ENCODE measurements at regions not wholly inside any gene's neighbourhood (a gene's known extent, or its start where the extent isn't known, plus 50 kb on each side); places are given as distances from the start of the nearest gene placed in this dataset.

DNA sequence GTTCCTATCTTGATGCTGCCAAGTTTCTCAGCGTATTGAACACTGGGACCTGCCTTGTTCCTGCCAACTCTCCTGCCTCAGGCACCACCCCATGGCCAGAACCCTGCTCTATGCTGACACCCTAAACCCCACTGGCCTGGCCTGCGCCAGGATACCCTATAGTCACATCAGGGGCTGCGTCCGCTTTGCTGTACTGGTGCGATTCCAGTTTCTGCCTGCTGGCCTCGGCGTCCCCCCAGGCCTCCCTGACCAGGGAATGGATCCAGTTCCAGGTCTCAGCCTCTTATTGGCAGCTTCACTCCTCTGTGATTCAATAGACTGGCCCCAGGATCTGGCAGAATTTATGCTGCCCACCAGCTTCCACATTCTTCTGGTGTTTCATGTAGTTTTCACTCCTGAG is 55.0 kb downstream of the GPR6 start:
- no peak overlapping the region for H3K27ac ChIP-seq
- no peak overlapping the region for H3K4me3 ChIP-seq
- no peaks in the 10 kb centered on the region for H3K4me1 ChIP-seq
- TF ChIP-seq, protein P1, sequence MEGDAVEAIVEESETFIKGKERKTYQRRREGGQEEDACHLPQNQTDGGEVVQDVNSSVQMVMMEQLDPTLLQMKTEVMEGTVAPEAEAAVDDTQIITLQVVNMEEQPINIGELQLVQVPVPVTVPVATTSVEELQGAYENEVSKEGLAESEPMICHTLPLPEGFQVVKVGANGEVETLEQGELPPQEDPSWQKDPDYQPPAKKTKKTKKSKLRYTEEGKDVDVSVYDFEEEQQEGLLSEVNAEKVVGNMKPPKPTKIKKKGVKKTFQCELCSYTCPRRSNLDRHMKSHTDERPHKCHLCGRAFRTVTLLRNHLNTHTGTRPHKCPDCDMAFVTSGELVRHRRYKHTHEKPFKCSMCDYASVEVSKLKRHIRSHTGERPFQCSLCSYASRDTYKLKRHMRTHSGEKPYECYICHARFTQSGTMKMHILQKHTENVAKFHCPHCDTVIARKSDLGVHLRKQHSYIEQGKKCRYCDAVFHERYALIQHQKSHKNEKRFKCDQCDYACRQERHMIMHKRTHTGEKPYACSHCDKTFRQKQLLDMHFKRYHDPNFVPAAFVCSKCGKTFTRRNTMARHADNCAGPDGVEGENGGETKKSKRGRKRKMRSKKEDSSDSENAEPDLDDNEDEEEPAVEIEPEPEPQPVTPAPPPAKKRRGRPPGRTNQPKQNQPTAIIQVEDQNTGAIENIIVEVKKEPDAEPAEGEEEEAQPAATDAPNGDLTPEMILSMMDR (IDR thresholded peaks at IDR 0.05) = no peak
- H3K9me3 ChIP-seq = no peaks in the 10 kb centered on the region
- no peaks in the 10 kb centered on the region for H3K36me3 ChIP-seq
- no peaks in the 10 kb centered on the region for H3K27me3 ChIP-seq
- no peak for DNase-seq (ENCODE audit: low spot score)

DNA sequence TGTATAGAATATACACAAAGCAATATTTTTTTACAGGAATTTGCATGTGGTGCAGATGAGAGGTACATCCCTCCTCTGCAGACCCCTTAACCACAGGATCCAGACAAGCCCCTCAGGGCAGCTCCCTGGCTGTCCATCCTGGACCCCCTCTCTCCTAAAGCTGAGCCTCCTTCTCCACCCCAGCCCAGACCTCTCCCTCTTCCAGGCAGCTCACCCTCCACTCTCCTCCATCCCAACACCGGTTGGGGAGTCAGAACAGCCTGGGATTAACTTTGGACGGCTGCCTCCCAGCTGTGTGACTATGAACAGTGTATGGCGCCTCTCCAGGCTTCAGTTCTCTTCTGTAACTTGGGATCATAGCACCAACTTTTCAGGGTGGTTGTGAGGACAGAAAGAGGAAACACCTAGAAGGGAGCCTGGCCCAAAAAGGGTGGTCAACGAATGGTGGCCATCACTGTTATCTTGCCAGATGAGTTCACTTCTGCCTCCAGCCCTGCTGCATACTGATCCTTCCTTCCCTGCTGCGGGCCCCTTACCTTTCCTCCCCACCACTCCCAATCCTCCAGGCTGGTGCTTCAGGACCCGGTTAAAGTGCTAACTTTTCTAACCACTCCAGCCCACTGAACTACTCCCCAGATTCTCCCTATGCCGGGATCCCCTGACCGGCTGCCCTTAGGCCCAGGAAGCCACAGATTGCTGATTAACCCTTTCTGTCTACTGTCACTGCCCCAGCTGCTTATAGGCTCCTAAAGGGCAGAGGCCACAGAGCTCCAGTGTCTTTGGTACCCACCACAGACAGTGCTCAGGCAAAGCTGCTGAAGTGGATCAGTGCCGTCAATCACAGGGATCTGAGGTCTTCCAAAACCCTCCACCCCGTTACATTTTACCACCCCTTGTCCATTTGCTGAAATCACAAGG is 55.9 kb downstream of the GPR6 start:
- H3K27ac ChIP-seq = no peak overlapping the region
- no peaks in the 10 kb centered on the region for H3K27me3 ChIP-seq
- no peaks in the 10 kb centered on the region for H3K4me1 ChIP-seq
- H3K9me3 ChIP-seq = no peaks in the 10 kb centered on the region
- DNase-seq (ENCODE audit: low spot score) = no peak
- no peaks in the 10 kb centered on the region for H3K36me3 ChIP-seq
- TF ChIP-seq, protein P1 (IDR thresholded peaks at IDR 0.05) = no peak
- H3K4me3 ChIP-seq = no peak overlapping the region

DNA sequence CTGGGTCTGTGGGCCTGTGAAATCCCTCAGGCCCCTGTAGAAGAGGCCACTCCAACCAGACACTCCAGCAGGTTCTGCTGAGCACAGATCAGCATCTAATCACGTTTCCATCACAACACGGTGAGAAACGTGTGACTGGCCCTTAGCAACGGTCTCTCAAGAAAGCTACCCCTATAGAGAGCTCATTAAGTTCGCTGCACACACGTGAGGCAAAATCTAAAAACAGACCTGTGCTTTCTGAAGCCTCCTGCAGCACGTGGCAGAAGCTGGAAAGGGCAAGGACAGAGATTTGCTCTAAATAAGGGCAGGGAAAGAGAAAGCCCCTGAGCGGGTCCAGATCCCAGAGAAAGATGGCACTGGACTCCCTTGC is 56.5 kb downstream of the GPR6 start:
- Histone ChIP-seq H3K27me3 (no peaks in the 10 kb centered on the region), H3K27ac (no peak overlapping the region), H3K4me1 (peaks cover 0 to under 1% of the 10 kb centered on the region in 2 donors), H3K9me3 (no peaks in the 10 kb centered on the region), H3K4me3 (no peak overlapping the region), H3K36me3 (no peaks in the 10 kb centered on the region)
- no peak for DNase-seq (ENCODE audit: low spot score)
- TF ChIP-seq, protein P1 (IDR thresholded peaks at IDR 0.05) = no peak

DNA sequence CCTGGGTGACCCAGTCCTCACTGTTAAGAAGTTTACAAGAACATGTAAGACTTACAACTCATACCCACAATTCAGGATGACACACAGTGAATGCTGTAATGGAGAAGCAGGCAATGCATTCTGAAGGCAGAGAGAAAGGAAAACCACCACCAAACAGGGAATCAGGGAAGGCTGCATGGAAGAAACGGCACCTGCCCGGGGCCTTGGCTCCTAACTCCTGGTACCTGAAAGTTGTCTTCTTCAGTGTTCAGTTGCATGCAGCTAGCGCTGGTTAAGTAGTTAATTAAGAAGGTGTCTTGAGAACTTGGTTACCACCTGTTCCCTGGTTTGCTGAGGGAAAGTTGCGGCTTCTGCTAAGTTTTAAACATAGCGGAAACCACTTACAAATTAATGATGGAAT is 57.2 kb downstream of the GPR6 start:
- H3K36me3 ChIP-seq = no peaks in the 10 kb centered on the region
- no peak overlapping the region for H3K4me3 ChIP-seq
- DNase-seq (ENCODE audit: low spot score) = no peak

DNA sequence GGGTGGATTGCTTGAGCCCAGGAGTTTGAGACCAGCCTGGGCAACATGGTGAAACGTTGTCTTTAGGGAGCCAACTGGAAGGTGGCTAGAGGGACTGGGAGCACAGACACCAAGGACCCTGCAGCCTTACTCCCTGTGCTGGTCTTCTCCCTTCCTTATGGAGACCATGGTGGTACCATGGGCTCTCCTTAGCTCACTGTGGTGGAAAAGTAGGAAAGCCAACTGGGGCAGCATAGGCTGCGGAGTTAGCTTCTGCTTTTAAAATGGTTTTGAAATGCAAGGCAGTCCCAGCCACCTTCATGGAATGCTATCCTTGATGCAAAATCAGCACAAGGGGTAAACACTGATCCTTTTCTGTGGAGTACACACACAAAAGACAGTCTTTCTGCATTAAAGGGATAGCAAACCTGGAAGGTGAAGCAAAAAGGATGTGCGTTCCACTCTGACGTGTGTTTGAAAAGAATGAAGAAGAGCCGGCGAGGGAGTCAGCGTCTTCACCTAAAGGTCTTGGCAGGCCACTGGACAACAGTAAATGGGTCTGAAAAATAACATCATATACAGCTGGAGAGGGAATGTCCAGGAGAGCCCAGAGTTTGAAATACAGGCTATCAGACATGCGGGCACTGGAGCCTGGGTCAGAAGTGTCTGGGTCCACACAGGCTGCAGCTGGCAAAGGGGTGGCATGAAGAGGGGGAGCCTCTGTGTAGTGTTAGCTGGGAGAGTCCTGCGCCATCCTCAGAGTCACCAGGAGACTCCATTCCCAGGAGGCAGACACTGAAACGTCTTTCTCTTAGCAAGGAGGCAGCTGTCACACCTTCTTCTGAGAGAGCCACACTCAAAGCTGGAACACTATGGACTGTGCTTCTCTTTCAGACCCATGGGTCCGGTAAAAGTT is 58.5 kb downstream of the GPR6 start:
- Histone ChIP-seq H3K9me3 (no peaks in the 10 kb centered on the region), H3K27ac (no peak overlapping the region), H3K36me3 (no peaks in the 10 kb centered on the region), H3K27me3 (no peaks in the 10 kb centered on the region), H3K4me3 (no peak overlapping the region), H3K4me1 (peaks cover 0 to 6% of the 10 kb centered on the region in 2 donors)
- DNase-seq (ENCODE audit: low spot score) = no peak
- TF ChIP-seq, protein P1 (IDR thresholded peaks at IDR 0.05) = no peak

More for the DNA sequence above, 57.2 kb downstream of the GPR6 start:
- Histone ChIP-seq H3K4me1 (peaks cover 0 to 6% of the 10 kb centered on the region in 2 donors), H3K27ac (no peak overlapping the region), H3K27me3 (no peaks in the 10 kb centered on the region), H3K9me3 (no peaks in the 10 kb centered on the region)
- TF ChIP-seq, protein P1 (IDR thresholded peaks at IDR 0.05) = no peak
